ENCODE measurements at regions not wholly inside any gene's neighbourhood (a gene's known extent, or its start where the extent isn't known, plus 50 kb on each side); places are given as distances from the start of the nearest gene placed in this dataset.
"Not testable (repeated sequence)": the region's sequence is repeated elsewhere in the genome, so short reads cannot be mapped to it uniquely, and the experiment has no call there.

GRCh38 chr6:144410059-144410458, 124.9 kb downstream of the UTRN start:
- no peak for TF ChIP-seq CTCF (IDR thresholded peaks at IDR 0.05; ENCODE audit: borderline replicate concordance, insufficient read depth, low read depth, low read length)
- H3K4me3 ChIP-seq (ENCODE audit: low read depth, low read length): no peak overlapping the region

GRCh38 chr6:144410574-144410973, 125.4 kb downstream of the UTRN start:
- not testable (repeated sequence) for H3K4me3 ChIP-seq (ENCODE audit: low read depth, low read length)

GRCh38 chr6:144411531-144412165, 126.5 kb downstream of the UTRN start:
- no peak for TF ChIP-seq CTCF (IDR thresholded peaks at IDR 0.05; ENCODE audit: borderline replicate concordance, insufficient read depth, low read depth, low read length)
- no peak overlapping the region for H3K4me3 ChIP-seq (ENCODE audit: low read depth, low read length)

- no peak for TF ChIP-seq CTCF (IDR thresholded peaks at IDR 0.05; ENCODE audit: borderline replicate concordance, insufficient read depth, low read depth, low read length)
- no peak overlapping the region for H3K4me3 ChIP-seq (ENCODE audit: low read depth, low read length)
Measured at GRCh38 chr6:144413418-144413817, 128.3 kb downstream of the UTRN start.

- H3K4me3 ChIP-seq (ENCODE audit: low read depth, low read length): no peak overlapping the region
- no peak for TF ChIP-seq CTCF (IDR thresholded peaks at IDR 0.05; ENCODE audit: borderline replicate concordance, insufficient read depth, low read depth, low read length)
Measured at GRCh38 chr6:144415014-144415413, 129.9 kb downstream of the UTRN start.

GRCh38 chr6:144415835-144416237, 130.7 kb downstream of the UTRN start:
- no peak overlapping the region for H3K4me3 ChIP-seq (ENCODE audit: low read depth, low read length)
- TF ChIP-seq CTCF (IDR thresholded peaks at IDR 0.05; ENCODE audit: borderline replicate concordance, insufficient read depth, low read depth, low read length): no peak

GRCh38 chr6:144416244-144416643, 131.1 kb downstream of the UTRN start:
- no peak overlapping the region for H3K4me3 ChIP-seq (ENCODE audit: low read depth, low read length)
- TF ChIP-seq CTCF (IDR thresholded peaks at IDR 0.05; ENCODE audit: borderline replicate concordance, insufficient read depth, low read depth, low read length): no peak

GRCh38 chr6:144416773-144417172, 131.6 kb downstream of the UTRN start:
- TF ChIP-seq CTCF (IDR thresholded peaks at IDR 0.05; ENCODE audit: borderline replicate concordance, insufficient read depth, low read depth, low read length): no peak
- no peak overlapping the region for H3K4me3 ChIP-seq (ENCODE audit: low read depth, low read length)
